GM21528 (cell line): ENCODE measurements at regions not wholly inside any gene's neighbourhood (a gene's known extent, or its start where the extent isn't known, plus 50 kb on each side); places are given as distances from the start of the nearest gene placed in this dataset.
"Not testable (repeated sequence)": the region's sequence is repeated elsewhere in the genome, so short reads cannot be mapped to it uniquely, and the experiment has no call there.

Experiments
- ATAC-seq: cut with Tn5 transposase; IDR thresholded peaks from one replicate; pipeline ENCODE4 v1.9.1; 2021; ENCODE audit warnings: mild to moderate bottlenecking, moderate library complexity; ENCODE audit not compliant: unreplicated experiment, low FRiP score

DNA sequence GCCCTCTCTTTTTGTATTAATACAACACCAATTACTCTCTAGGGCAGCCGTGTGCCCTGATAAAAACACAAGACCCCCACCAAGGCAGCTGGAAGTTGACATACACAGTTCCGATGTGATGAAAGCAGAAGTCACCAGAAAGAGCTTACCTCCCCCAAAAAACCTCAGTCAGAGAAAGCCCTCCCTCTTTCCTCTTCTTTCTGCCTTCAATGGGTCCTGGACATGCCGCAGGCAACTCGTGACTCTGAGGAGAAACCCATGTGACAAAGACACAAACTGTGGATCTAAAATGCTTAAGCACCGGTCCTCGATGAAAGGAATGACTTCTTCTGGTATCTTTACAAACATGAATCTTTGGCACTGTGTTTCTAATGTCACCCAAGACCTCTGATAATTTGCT, 117.7 kb upstream of the CCDC28A start:
- no peak for ATAC-seq

DNA sequence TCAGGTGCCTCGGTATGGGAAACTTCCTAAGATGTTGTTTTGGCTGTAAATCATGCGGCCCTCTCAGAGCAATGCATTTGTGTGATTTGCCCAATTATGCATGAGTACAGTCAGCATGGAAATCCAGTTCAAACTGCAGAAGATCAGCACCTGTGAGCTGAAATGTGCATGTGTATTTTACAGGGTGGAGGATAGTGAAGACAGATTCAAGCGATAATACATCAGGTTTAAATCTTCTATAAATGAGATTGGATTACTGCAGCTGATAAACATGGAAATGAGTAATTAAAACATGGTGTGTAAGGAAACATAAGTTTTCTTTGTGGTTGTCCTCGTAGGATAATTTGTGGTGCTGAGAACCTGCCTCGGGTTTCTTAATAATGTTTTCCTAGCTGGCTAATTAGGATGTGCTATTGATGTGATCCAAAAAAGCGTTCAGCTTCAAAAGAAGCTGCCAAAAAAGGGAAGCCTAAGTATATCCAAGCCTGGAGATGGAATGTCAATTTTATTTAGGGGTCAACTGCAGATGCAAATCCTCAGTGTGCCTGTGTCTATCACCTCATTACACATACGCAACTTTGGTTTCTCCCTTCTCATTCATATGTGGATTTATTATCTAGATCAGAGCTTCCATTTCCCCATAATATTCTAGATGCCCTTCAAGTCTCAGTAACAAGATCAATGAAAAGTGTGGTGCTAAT, 117.1 kb upstream of the CCDC28A start:
- ATAC-seq = no peak

DNA sequence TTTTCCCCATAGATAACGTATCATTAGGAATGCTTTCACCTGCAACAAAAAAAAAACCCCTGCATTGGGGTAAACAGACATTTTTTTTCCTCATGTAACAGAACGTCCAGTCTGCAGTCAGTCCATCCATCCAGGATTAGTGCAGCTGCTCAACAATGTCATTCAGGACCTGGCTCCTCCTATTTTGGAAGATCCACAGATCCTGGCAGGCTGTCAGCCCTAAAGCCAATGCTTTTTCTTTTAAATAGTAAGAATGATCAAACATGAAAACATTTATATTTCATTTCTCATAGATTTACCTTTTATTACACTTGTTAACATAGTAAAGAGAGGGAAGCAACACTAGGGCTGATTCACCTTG, 116.5 kb upstream of the CCDC28A start:
- ATAC-seq = no peak

DNA sequence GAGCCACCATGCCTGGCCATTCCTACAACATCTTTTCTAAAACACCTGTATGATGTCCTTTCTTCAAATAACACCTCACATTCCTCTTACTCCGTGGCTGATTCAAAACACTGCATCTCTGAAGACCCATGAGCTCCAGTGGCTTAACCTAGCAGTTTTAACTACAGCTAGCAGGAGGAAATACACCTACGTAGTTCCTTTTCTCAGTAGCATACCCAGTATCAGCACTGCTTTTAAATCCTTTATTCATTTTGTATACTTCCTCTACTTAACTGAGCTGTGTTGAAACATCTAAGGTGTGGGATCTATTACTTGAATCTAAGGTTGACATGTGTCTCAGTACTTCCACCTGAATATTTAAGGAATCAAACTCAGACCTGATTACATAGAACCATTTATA, 113.6 kb upstream of the CCDC28A start:
- ATAC-seq = no peak

DNA sequence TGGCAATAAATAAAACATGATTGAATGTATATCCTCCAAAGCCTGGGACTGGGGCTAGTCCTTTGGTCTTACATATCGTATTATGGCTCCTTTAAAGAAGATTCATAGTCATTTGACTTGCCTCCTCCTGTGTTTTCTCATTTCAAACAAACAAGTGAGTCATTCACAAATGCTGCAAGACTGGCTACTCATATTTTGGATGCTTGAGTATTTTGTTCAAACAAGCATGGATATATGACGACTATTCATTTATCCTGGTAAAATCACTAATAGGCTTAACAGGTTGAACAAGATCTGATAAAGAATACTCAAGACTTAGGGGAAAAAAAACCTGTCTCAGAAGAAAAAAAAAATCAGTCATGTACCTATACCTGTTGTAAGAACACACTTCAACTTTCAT, 111.1 kb upstream of the CCDC28A start:
- no peak for ATAC-seq

DNA sequence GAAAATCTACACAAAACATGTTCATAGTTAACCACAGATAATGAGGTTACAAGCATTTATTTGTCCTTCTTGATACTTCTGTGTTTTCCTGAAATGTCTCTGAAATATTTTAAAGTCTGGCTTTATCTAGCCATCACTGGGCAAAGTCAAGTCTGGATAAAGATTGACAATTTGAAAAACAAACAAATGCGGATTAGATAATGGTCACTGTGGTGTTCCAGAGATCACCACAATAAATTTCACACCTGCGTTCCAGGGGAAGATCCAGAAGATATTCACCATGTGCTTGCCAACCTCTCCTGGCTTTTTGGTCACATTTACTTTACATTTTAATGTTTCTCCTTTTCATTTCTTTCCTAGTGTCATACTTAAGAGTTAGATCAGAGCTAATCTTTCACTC, 109.7 kb upstream of the CCDC28A start:
- ATAC-seq = no peak

DNA sequence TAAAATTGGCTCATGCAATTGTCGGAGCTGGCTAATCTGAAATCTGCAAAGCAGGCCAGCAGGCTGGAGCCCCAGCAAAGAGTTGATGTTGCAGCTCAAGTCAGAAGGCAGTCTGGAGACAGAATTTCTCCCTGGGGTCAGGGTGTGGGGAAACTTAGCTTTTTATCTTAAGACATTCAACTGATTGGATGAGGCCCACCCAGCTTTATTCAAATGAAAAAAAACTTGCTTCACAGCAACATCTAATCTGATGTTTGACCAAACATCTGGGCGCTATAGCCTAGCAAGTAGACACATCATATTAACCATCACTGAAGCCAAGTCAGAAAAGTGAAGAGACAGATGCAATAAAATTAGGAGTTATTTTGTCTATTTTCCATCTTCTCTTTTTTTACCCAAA, 108.8 kb upstream of the CCDC28A start:
- ATAC-seq = no peak

DNA sequence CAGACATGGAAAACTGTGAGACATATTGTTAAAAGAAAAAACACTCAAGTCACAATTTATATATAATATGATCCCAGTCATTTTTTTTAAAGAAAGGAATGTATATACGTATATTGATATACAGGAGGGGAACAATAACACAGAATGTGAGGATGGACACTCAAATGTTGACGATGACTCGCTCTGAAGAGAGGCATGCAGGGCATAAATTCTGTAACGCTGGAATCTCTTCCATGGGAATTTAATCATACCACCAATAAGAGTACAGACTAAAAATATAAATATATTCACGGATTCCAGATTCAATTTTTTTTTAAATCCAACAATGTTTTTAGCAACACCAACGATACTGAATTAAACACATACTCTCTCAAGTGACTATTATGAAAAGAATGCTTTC, 106.9 kb upstream of the CCDC28A start:
- no peak for ATAC-seq

DNA sequence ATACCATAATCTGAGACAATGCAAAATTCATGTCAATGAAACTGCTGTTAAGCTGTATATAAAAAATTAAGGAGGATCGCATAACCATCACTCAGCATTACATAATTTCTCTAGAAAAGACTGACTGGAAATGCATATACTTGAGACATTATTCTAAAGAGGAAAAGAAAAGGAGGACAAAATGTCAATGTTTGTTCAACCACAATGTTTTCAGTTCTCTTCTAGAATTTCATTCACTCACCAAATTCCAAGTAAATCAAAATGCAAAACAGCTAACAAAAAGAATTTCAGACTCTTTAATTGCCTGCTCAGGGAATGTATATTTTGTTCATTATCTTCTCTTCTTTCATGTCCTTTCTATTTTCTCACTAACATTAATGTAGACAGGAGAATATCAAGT, 106.2 kb upstream of the CCDC28A start:
- no peak for ATAC-seq

DNA sequence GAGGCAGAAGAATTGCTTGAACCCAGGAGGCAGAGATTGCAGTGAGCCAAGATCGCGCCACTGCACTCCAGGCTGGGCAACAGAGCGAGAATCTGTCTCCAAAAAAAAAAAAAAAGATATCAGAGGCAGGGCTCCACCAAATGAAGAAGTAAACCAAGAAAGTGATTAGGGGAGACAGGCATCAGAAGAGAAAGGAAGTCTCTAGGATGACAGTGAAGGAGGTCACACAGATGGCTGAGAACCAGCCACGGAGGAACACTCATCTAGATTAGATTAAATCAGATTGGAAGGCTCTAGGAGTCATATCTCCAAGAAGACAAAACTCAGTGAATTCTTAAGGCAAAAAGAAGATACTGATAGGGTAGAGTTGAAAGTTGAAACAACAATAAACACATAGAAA, 102.2 kb upstream of the CCDC28A start:
- no peak for ATAC-seq

DNA sequence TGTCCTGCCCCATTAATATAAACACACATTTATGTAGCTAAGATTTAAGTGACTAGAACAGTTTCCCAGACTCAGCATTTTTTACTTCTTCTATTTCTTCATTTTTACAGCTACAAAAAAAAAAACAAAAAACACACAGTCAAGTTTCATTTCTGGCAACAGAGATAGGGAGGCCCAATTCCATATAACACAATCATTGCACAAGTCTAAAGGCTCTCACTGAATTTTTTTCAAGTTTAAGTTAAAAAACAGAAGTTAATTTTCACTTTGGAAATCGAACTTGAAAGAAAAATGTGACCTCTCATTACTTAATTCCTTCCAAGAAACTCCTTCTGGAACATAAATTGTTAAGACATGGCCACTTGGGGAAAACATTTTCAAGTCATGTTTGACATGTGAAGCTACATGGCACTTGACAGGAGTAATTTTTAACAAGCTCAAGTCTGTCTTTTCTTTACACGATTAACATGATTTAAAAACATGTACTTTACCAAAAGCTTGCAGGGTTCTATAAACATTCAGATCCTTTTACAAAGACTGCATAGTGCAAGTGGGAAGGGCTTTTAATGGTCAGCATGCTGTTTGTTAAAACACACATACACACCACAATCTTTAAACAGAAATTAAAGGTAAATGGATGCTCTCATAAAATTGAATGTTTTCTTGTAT, 100.1 kb upstream of the CCDC28A start:
- ATAC-seq = no peak

DNA sequence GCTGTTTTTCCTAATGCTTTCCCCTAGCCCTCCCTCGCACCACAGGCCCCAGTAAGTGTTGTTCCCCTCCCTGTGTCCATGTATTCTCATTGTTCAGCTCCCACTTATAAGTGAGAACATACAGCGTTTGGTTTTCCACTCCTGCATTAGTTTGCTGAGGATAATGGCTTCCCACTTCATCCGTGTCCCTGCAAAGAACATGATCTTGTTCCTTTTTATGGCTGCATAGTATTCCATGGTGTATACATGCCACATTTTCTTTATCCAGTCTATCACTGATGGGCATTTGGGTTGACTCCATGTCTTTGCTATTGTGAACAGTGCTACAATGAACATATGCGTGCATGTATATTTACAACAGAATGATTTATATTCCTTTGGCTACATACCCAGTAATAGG, 99.1 kb upstream of the CCDC28A start:
- ATAC-seq = not testable (repeated sequence)

DNA sequence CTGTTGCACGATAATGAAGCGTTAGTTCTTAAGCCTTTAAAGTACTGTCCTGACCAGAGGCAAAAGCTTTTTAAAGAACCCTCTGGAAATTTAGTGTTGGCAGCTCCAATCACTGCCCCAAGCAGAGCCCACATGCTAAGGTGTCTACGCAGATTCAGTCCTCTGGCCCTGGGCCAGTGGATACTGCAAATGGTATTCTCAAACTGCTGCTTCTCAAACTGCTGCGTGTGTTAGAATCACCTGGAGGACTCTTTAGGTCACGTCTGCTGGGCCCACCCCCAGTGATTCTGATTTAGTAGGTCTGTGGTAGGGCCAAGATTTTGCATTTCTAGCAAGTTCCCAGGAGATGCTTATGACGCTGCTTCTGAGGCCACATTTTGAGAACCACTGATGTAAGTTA, 96.0 kb upstream of the CCDC28A start:
- ATAC-seq = no peak

DNA sequence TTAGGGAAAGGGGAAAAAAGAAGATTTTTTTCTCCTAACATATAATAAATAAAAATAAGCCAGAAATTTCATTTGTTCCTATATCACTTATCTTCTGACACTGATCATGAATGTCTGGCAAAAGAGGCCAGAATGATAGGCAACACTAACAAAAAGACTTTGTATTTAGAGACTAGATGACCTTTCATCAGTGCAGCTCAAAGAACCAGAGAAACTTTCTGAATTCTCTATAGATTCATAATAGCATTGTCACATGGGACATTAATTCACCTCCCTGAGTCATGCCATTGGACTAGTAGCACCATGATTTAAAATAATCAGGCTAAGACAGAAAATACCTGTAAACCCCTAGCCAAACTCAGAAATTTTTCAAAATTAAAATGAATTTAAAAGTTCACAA, 95.4 kb upstream of the CCDC28A start:
- no peak for ATAC-seq

DNA sequence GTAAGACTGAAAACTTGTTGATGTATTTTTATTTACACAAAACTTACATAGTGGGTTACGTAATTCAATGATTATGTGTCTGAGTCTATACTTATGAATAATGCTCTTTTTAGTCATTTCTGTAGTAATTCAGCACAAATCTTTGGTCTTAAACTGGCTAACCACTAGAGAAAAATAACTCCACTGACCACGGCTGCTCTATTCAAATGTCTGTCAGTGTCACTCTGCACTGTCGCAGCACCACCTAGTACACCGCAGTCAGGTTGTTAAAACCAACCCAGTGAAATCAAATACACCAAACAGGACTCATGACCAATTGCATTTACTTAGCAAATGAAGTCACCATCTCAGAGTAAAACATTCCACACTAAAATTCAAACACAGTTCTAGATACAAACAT, 93.5 kb upstream of the CCDC28A start:
- ATAC-seq = no peak

DNA sequence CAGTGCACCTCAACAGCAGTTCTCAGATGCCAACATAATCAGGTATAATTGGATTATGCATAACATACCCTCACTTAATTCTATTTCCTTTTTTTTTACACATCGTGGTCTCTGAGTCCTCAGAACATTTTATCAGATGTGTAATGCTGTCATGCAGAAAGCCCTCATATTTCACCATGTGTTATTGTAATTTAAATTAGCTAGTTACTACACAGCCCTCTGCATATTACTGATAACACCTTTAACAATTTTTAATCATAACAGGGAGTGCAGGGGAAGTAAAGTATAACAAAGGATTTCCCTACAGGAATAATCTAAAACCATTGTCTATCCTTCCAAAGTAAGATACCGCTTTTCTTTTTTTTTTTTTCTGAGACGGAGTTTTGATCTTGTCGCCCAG, 91.9 kb upstream of the CCDC28A start:
- no peak for ATAC-seq

DNA sequence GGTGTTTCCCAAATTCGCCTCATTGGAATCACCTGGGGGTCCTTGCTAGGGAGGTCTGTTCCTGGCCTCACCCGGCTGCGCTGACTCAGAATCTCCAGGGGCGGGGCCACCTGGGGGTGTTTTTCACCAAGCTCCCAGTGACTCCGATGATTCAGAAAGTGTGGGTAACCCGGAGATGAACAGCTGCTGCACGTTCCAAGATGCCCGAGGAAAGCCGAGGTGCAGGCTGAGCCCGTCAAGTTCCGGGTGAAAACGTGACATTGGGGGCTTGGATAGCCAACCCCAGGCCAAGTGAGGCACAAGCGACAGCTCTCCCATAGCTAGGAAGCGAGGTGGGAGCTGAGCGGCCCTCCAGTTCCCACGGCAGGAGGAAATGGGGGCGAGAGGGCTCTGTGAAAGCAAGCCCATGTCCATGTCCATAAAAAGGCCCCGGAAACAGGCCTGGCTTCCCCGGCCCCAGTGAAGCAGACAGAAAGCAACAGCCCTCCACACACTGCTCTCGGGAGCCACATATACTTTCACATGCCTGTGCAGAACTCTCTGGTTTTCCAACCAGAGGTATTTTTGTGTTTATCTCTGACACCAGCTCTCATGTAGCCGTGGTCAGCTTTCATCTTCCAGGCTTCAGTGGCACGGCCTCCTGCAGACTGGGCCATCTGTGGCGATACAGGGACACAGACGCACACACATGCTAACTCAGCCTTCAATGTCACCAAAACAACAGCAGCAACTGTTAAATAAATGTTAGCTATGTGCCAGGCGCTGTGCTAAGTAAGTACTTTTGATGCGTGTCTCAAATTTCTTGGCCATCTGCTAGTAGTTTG, 90.7 kb upstream of the CCDC28A start:
- no peak for ATAC-seq

DNA sequence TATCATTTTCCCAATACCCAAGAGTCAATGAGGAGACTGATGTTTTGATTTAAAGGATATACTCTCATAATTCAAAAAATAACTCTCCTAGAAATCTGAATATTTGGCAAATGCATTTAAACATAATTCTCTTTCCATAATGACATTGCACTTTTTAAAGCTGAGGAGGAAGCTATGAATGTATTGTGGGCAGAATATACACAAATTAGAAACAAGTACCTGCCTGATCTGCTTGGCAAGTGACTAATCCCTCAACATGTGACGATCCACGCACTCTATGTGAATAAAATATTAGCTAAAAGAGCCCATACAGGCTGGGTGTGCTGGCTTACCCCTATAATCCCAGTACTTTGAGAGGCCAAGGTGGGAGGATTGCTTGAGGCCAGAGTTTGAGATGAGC, 88.3 kb upstream of the CCDC28A start:
- ATAC-seq = no peak

DNA sequence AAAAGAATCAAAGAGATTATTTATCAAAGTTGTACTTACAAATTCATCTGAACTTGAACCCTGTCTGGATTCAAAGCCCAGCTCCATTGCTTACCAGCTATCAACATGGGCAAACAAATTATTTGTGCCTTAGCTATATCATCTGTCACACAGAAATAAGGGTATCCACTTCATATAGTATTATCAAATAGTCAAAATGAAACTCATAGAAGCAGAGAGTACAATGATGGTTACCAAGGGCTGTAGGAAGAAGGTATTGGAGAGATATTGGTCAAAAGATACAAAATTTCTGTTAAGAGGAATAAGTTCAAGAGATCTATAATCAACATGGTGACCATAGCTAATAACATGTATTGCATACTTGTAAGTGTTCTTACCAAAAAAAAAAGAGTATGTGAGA, 87.8 kb upstream of the CCDC28A start:
- no peak for ATAC-seq

DNA sequence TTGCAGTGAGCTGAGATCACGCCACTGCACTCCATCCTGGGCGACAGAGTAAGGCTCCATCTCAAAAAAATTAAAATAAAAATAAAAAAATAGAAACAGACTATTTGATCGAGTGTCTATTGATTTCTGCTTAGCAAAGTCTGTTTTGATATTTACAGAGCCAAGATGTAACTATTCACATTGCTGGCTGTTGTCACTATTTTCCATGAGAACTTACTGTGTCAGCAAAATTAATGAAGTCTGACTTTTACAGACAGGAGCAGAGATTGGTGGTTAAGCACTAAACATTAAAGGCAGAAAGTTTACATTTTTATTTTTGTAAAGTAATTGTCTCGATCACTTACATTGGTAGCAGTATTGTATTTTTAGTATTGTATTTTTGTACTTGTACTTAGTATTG, 85.0 kb upstream of the CCDC28A start:
- no peak for ATAC-seq

DNA sequence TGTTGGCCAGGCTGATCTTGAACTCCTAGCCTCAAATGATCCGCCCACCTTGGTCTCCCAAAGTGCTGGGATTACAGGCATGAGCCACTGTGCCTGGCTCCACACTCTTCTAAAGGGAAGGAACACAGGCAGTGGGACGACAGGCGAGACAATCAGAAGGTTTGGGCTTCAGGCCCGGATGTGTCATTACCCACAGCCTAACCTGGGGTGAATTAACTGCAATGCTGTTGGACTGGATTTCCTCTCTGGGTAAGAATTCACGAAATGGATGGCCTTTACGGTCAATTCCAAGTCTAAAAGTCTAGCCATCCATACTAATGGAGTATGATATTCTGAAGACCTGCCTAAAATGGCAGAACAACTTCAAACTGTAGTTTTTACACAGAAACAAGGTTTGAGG, 83.7 kb upstream of the CCDC28A start:
- ATAC-seq = no peak
